HG02884 (cell line): ENCODE measurements at regions not wholly inside any gene's neighbourhood (a gene's known extent, or its start where the extent isn't known, plus 50 kb on each side); places are given as distances from the start of the nearest gene placed in this dataset.
"Not testable (repeated sequence)": the region's sequence is repeated elsewhere in the genome, so short reads cannot be mapped to it uniquely, and the experiment has no call there.

ENCODE experiments used
- ATAC-seq: cut with Tn5 transposase; IDR thresholded peaks from one replicate; pipeline ENCODE4 v1.9.1; 2021; ENCODE audit warnings: mild to moderate bottlenecking, moderate library complexity; ENCODE audit not compliant: unreplicated experiment

DNA sequence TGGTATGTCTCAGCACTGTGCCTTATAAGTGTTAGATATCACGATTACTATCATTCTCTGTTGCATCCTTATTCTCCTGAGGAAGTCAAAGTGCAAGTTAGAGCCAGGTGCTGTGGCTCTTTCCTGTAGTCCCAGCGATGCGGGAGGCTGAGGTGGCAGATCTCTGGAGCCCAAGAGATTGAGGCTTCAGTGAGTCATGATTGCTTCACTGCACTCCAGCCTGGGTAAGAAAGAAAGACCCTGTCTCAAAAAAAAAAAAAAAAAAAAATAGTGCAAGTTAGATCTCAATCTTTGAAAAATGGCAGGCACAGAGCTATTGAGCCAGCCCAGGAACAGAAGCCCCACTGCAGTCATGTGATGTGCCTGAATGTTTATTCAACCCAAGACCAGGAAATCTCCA, 147.8 kb upstream of the POGK start:
- ATAC-seq, result no peak

- no peak for ATAC-seq
Observed at GRCh38 chr1:166692346-166692745, 146.9 kb upstream of the POGK start.

- ATAC-seq, result no peak
Observed at GRCh38 chr1:166693158-166693557, 146.1 kb upstream of the POGK start.

GRCh38 chr1:166693673-166694297, 145.5 kb upstream of the POGK start:
- no peak for ATAC-seq

DNA sequence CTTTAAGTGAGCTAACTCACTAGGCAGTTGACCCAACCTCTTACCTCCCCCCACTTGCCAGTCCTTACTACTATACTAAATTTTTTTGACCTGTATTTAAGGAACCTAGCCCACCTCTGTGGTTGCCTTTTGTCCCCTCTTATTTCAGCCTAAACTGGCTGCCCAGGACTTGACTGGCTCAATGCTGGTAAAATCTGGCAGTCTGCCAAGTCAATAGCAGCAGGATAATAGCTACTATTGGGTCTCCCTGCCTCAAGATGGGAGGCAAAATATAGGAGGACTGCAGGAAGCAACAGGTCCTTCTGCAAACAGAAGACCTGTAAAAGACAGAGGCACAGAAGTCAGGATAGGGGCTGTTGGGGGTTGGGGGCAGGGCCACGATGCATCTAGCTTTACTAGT, 144.2 kb upstream of the POGK start:
- no peak for ATAC-seq

DNA sequence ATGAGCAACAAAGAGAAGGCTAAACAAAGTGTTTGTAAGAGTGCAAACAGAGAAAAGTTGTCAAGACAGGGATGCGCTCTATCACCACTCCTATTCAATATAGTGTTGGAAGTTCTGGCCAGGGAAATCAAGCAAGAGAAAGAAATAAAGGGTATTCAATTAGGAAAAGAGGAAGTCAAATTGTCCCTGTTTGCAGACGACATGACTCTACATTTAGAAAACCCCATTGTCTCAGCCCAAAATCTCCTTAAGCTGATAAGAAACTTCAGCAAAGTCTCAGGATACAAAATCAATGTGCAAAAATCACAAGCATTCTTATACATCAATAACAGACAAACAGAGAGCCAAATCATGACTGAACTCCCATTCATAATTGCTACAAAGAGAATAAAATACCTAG, 143.4 kb upstream of the POGK start:
- ATAC-seq, result not testable (repeated sequence)

DNA sequence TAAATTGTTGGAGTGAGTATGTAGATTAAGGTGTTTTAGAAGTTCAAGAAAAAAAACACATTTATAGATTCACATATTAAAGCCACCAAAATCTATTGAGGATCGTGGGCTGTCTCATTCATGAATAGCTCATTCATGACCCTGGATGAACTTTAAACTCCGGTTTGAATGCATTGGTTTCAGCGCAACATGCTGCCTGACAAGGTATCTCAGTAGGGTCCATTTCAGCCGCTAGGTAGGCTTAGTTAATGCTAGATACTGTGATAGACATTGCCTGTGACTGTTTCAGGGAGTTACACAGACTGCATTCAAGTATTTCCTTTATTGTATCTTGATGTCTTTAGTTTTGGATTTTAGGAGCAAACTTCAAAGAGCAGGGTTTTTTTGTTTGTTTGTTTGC, 140.5 kb upstream of the POGK start:
- ATAC-seq, result no peak

DNA sequence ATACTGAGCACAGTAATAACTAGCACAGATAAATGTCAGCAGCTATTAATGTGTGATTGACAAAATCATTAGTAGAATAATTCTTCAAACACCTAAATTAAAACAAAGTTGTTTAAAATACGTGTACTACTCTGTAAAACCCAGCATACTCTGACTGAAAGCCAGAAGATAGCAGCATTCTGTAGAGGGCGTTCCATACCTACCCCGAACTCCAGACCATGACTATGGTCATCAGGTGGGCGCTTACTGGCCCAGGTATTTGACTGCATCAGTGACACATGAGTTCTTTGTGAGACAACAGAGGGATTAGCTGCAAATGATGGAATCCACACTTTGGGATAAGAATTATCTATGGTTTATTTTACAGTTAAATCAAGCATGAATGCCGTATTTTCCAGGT, 139.7 kb upstream of the POGK start:
- no peak for ATAC-seq

GRCh38 chr1:166700696-166701095, 138.6 kb upstream of the POGK start:
- ATAC-seq, result no peak

- no peak for ATAC-seq
Observed at GRCh38 chr1:166701603-166702100, 137.6 kb upstream of the POGK start.

DNA sequence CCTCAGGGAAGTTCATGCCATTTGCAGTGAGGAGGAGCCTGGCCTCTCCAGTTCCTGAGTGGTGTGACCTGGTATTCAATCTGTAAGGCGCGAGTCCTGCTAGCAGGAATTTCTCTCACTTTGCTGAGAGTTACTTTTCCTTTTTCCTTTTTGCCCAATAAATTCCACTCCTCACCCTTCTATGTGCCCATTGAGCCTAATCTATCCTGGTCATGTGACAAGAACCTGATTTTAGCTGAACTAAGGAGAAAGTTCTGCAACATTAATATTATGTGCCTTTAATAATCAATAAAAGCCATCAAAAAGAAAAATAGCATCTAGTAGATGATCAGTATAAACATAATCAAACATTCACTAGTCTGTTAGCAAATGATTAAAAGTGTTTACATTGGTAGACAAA, 136.1 kb upstream of the POGK start:
- ATAC-seq, result no peak

DNA sequence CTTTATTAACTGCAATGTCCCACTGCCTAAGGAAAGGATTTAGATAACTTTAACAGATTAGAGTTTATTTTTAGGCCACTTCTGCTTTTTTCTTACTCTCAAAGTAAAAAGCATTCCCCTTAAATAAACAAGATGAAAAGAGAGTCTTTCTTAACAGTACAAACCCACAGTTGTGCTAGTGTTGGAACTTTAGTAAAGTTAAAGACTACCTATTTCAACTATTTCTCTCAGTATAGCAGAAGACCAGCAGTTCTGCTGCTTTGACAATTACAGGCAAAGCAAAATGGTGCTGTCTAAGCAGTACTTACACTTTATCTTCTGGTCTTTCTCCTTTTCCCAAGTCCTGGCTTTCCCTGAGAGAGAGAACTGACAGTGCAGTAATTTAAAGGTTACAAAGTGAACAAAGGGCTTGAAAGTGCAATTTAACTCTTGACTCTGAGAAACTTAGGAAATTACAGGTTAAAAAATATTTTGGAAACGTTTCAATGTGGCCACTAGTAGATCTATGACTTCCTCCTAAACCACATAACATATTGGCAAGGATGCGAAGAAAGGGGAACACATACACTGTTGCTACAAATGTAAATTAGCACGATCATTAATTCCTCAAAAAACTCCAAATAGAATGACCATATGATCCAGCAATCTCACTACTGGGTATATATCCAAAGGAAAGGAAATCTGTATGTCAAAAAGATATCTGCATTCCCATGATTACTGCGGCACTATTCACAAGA, 135.4 kb upstream of the POGK start:
- ATAC-seq, result no peak

DNA sequence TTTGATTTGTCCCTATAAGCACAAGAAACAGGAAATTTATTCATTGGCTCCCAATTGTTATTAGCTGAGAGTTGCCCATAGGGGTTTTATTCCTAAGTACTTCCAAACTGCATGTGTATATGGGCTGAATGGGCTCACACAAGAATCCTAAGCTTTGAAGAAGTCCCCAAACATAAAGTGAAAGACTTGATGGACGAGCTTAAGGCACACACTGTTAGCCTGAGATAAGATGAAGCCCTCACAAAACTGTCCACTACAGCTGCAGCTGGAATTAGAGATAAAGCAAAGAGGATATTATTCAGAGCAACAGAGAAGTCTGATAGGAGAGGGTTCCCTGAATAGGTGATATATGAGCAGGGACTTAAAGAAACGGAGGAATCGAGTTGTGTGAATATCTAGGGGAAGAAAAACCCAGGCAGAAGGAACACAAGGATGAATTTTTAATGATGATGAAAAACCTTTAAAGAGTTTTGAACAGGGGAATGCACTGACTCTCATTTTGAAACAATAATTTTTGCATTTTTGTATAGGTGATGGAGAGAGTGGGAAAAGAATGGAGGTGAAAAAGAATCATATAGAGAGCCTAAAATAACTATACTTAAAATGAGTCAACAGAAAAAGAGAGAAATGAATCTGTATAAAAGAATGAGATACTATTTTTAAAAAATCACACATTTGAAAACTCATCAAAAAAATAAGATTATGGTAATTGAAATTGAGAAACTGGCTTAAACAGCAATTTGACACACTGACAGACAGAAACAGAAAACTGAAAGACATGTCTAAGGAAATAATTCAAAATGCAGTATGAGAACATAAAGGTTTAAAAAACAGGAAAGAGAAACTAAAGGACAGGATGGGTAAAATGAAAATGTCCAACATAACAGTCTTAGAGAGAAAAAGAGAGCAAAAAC, 133.6 kb upstream of the POGK start:
- no peak for ATAC-seq

DNA sequence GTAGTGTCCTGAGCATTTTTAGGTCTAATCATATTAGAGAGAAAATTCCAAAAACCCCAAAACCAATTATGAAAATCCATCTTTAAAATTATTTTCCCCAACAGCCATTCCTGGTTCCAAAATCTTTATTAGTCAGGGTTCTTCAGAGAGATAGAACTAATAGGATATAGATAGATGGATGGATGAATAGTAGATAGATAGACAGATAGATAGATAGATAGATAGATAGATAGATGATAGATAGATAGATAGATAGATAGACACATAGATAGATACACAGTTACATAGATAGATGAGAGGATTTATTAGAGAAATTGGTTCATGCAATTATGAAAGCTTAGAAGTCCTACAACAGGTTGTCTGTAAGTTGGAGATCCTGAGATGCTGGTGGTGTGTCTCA, 122.7 kb upstream of the POGK start:
- ATAC-seq, result no peak

- no peak for ATAC-seq
Observed at GRCh38 chr1:166721145-166721544, 118.1 kb upstream of the POGK start.

- no peak for ATAC-seq
Observed at GRCh38 chr1:166730299-166730888, 108.9 kb upstream of the POGK start.

DNA sequence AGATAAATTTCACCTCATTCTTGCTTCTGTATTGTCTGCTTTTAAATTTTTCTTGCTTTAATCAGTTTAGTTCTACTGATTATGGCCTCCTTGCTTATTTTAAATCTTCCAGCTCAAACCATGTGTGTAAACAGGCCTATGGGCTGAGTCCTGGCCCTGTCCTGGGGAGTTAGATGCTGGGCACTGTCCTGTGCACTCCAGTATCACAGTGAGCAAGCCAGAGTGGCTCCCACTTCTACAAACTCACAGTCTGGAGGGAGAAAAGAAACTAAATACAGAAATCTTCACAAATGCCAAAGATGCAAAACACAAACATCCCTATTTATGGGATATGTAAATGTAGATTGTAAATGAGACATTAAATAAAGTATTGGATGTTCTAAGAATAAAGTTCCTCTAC, 101.1 kb upstream of the POGK start:
- ATAC-seq, result no peak

- no peak for ATAC-seq
Observed at GRCh38 chr1:166738873-166739272, 100.4 kb upstream of the POGK start.

DNA sequence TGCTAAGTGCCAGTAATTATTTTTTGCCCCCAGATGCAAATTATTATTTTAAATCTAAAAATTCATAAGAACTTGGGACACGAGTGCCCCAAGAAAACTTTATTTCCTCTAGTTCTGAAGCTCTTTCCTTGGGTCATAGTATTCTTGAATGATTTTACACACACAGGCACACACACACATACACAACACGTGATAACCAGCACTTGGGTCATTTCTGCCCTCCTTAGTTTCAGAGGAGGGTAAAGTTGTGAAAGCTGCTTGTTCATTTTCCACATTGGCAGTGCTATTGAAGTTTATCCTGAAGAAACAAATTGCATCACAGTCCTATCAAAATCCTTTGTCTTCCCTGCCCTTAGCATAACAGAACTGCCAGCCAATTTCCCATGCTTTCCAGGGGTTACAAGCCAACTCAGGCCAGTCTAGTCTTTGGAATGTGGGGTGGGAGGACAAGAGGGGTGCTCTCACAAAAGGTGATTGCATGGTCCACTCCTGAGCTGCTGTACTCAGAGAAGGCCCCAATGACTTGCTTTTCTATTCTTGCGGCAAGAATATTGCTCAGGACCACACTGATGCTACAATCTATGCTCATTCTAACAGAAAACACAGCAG, 98.5 kb upstream of the POGK start:
- ATAC-seq, result no peak

DNA sequence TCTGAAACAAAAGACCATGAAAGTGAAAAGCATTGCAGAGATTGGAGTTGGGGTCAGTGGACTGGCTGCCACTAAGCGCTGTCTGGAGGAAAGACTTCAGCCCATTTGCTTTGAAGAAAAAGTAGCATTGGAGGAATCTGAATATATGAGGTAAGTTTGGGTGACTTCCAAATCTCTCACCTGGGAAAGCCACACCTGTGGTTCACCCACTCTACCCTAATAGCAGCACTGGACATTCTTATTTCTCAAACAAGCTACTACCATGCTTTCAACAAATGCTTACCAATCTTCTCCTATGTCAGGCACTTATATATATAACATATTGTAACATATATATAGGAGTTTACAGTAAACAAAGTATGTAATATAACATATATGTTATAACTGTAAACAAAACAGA, 76.0 kb upstream of the POGK start:
- ATAC-seq, result no peak

- ATAC-seq, result no peak
Observed at GRCh38 chr1:166766942-166767341, 72.3 kb upstream of the POGK start.
